ENCODE measurements at regions not wholly inside any gene's neighbourhood (a gene's known extent, or its start where the extent isn't known, plus 50 kb on each side); places are given as distances from the start of the nearest gene placed in this dataset.

DNA sequence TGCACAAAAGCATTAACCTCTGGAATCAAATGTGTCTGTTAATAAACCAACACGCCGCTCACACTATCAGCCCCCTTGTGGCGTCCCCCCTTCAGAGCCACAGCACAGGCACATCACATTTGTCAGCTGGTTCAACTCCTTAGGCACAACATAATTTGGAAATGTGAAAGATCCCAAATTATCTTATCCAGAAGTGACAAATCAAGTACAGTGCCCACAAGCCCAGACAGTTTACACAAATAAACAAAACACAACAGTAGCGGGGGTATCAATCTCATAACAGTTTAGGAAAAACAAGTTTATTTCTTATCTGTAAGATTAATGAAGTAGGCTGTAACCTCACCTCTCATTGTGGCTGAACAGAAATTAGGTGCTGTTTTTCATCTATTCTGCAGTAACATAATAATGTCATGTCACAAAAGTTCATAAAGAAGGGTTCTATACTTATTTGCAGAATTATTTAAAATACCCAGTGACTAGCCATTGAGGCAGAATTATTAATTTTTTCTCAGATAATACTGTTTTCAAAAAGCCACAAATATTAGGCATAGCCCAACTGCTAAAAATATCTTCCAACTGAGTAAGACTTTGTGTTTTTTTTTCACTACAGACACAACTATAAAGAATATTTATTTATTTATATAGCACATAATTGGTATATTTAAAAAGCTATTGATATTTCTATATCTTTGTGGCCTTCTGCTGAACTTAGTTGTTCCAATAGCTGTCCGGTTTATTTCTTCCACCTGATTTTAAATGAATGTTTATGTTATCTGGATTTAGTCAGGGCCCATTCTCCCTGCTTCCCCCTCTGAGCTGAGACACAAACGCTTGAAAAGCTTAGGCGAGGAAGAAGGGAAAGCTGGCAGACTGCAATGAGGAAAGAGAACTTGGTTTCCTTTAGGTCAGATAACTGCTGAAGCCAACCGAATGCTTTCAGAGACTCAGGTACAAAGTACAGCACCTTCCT, 214.7 kb downstream of the QDPR start:
- DNase-seq (ENCODE audit: low read depth in 3 of 3), result no peak

DNA sequence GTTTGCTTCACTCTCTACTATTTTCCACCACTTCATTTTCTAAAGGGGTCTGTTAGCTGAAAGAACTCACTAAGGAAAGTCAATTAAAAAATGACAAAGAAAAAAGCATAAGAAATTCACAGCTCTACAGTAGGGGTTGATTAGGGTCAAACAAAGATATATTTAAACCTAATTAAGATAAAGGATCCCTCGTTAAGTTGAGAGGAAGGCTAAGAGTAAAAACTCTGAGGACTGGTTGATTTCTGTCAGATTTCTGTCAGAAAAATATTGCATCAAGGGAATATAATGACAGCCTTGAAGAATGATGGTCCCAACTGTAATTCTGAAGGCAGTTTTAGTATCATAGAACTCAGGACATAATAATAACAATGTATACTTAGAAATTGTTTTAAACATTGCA, 218.0 kb downstream of the QDPR start:
- DNase-seq (ENCODE audit: low read depth in 3 of 3), result no peak

DNA sequence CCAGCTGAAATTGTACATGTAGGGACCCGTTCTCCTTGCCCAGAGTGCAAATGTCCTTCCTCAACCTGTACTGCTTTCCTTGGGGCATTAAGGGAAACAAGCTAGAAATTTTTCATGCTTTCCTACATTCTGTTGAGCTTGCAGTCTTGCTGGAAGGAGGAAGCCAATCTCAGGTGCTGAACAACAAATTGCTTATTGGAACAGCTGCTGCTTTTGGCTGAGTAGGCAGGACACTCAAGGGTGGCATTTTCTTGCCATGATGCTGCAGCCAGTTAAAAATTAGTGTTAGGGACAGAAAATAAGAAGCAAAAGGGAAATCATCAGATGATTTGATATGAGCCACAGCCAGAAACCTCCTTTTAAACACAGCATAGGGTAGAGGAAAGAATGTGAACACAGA, 223.7 kb downstream of the QDPR start:
- DNase-seq (ENCODE audit: low read depth in 3 of 3), result no peak

DNA sequence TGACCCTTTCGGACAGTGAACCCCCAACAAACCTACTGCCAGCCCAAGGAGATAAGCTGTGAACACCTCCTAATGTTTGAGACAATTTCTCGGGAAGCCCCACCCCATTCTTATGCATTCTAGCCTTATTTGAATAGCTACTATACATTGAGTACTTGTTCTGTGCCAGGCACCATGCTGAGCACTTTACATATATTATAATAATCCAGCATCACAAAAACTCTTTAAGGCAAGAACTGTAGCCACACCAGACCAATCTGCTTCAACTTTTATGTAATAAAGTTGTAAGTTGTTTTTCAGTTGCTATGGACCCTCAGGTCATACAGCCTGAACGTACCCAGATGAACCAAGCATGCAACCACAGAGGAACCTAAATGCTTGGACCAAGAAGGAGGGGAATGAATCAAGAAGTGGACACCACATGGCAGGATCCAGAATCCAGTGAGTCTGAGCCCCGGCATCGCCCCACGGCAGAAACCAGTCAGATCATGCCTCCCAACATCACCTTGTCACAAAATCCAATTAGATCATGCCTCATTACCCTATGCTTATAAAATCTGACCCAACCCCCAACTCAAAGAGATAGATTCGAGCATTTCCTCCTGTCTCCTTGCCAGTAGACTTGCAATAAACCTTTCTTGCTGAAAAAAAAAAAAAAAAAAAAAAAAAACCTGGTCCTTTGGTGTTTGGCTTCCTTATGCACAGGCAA, 225.0 kb downstream of the QDPR start:
- no peak for DNase-seq (ENCODE audit: low read depth in 3 of 3)

DNA sequence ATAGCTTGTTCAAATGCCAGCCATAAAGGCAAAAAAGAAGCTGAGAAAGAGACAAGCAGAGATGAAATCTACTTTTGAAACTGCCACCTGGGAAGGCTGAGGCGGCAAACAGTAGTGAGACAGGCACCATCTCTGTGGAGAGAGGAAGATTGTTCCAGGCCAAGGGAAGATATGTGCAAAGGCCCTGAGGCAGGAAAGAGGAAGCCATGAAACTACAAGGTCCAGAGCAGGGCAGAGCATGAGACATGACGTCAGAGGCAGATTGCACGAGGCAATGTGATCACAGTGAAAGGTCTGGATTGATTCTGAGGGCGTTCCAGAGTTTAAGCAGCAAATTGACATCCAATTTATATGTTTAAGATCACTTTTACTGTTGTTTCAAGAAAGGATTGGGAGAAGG, 226.1 kb downstream of the QDPR start:
- DNase-seq (ENCODE audit: low read depth in 3 of 3), result no peak

DNA sequence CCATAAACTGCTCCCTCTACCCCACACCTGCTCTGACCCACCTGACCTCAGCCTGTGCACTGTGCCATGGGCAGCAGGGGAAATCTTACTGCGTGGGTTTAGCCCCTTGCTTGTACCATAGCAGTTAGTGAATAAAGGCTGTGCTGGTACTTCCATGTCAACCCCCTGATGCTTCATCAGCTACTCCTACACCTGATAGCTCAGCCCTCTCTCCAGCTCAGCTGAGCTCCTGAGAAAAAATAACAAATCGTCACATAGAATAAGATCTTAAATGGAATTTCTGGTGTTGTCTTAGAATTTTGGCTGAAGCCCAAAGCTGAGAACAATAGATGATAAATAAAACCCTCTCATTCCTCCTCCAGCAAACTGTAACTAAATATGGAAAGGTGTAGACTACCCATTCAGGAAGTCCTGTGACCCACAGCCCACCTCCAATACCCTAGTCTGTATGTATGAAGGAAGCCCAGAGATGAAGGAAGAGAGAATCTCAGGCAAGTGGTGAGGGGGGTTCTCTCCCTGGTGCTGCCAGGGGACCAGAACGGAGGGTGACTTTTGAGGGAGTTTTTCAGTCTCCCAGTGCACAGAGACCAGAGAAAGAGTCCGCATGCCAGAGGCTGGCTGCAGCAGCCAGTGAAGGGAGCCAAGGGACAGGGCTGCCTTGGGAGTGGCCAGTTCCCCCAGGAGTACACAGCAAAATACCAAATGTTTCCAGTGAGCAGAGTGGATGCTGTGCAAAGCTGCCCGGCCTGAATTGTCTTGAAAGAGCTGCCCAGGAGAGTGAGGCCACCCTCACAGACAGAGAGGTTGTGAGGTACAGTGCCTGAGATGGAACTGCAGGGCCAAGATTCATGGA, 227.3 kb downstream of the QDPR start:
- DNase-seq (ENCODE audit: low read depth in 3 of 3), result no peak

DNA sequence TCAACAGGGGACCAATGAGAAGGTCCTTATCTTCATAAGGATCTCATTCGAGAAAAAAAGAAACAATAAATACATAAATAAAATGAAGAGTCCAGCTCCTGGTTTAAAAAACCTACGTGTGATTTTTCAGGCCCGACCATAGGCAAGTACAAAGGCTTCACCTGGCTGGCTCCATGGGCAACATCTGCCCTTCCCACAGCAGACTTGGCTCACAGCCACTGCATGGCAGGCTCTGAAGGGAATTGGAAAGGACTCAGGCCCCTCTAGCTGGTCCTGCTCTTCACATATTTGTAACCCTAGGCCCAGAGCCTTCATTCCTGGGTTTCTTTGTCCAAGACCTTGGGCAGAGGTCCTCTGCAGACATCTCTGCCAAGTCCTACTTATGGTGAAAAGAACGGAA, 228.1 kb downstream of the QDPR start:
- no peak for DNase-seq (ENCODE audit: low read depth in 3 of 3)

DNA sequence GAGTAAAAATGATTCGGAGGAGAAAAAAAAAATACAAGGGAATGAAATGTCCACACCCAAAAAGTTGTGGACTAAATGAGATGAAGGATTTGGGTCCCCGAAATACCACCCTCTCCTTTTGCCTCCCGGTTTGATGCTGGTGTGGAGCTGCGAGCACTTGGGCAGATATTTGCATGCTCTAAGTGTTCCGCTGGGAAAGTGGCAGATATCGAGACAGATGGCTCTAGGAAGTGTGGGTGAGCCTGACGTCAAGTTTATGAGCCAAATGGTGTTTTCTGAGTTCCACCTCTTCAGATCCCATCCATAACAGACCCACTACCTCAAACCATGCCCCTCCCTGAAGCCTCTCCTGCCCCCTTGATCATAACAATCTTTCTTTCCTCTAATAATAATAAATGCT, 228.6 kb downstream of the QDPR start:
- DNase-seq (ENCODE audit: low read depth in 3 of 3), result no peak

DNA sequence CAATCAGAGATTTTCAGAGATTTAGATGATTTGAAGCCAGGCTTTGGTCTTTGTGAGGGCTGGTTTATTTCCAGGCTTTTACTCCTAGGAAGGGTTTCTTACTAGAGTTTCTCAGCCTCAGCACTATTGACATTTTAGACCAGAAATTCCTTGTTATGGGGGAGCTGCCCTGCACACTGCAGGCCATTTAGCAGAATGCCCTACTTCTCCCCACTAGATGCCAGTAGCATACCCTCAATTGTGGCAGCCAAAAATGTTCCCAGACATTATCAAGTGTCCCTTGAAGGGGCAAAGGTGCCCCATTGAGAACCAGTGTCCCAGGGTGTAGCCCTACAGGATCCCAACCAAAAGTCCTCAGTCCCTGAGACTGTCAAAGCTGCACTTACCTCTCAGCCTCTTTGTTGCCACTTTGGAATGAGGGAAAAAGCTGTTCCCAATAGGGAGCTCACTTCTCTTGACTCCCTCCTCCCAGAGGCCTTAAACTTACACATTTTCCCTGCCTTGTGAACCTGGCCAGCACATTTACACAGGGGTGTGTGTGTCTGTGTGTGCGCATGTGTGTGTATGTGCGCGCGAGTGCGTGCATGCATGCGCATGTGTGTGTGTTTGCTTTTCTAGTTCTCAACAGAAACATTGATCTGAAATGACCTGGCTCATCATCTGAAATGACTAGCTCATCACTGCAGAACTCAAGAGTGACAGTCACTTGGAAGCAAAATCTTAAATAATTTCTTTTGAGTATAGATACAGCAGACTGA, 231.4 kb downstream of the QDPR start:
- no peak for DNase-seq (ENCODE audit: low read depth in 3 of 3)

DNA sequence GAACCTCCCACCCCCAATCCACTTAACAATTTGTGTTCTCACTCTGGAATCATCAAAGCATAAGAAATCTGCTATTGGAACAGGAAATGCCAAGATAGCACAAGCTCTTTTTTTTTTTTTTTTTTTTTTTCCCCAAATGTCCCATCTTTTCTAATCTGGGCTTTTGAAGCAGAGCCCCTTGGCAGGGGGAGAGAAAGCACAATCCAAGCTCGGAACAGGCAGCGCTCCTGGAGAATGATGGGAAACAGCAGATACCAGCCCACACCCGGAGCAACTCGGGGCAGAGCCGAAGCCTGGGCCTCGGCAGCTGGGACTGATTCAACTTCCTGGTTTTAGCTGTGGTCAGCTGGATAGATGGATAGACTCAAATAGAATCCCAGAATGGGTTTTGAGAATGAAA, 235.1 kb downstream of the QDPR start:
- no peak for DNase-seq (ENCODE audit: low read depth in 3 of 3)

DNA sequence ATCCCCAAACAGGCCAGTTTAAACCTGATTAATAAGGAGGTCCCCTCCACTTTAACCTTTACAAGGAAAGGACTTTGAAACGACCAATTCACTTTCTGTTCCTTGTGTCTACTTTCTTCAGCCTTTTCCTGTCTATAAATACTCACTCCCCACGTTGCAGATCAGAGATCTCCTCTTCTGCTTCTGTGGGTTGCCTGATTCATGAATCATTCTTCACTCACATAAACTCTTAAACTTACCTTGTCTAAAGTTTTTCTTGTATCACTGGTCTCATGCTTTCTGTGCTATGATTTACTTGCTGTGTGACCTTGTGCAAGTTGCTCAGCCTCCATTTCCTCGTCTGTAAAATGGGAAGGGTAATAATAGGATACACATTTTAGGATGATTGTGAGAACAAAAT, 236.1 kb downstream of the QDPR start:
- DNase-seq (ENCODE audit: low read depth in 3 of 3), result no peak

DNA sequence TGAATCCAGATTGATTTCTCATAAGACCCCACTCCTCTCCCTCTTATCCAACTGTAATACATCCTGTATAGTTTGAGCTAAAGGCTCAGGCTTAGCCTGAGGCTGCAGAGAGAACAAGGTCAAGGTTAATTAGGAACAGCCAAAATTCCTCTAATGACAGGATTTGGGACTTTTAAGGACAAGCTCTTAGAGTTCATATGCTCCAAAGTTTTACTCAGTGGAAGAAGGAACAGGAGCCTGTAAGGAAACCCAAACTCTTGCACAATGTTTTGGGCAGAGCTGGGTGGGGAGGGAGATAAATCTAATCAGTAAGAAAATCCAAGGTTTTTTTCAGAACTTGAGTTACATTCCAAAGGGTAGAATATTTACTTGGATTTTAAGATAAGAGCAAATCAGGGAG, 238.8 kb downstream of the QDPR start:
- no peak for DNase-seq (ENCODE audit: low read depth in 3 of 3)

DNA sequence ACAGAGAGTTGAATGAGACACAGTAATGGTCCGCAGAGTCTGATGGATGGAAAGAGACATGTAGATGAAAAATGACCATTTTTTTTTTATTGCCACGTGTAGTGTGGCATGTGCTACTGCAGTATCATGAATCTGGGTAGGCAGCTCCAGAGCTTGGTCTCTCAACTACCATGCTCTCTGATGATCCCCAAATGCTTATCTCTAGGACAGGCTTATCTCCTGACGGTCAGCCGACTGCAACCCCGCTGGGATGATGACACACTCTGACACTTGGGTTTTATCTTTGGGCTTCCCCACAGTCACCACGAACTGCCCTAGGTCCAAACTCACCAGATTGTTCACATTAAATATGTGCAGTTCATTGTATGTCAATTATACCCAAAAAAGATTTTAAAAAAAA, 239.7 kb downstream of the QDPR start:
- no peak for DNase-seq (ENCODE audit: low read depth in 3 of 3)

DNA sequence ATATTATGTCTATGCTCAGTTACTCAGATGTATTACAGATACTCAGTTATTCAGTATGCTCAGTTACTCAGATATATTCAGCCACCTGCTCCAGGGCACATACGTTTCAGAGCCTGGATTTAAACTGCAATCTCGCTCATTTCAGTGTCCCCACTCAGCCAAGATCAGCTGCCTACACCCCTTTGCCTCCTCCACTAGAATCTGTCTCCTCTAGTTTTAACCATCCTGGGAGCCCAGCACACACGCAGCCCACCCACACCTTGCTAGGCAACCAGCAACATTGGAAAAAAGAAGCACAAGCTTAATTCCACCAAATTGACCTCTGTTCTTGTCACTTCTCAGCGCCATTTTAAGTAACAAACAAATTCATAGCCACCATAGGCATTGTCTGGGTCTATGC, 246.2 kb downstream of the QDPR start:
- DNase-seq (ENCODE audit: low read depth in 3 of 3), result no peak

DNA sequence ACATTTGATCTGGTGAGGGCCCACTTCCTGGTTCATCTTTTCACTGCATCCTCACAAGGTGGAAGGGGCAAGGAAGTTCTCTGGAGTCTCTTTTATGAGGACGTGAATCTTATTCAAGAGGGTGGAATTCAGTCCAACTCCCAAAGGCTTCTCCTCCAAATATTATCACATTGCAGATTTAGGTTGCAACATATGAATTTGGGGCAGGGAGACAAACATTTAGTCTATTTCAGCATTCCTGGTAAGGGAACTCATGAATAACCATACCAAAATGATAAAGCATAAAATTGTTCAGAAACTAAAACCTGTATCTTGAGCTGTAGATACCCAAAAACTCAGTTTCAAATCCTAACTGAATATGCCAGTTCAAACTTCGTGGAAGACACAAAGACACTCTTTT, 246.8 kb downstream of the QDPR start:
- no peak for DNase-seq (ENCODE audit: low read depth in 3 of 3)

DNA sequence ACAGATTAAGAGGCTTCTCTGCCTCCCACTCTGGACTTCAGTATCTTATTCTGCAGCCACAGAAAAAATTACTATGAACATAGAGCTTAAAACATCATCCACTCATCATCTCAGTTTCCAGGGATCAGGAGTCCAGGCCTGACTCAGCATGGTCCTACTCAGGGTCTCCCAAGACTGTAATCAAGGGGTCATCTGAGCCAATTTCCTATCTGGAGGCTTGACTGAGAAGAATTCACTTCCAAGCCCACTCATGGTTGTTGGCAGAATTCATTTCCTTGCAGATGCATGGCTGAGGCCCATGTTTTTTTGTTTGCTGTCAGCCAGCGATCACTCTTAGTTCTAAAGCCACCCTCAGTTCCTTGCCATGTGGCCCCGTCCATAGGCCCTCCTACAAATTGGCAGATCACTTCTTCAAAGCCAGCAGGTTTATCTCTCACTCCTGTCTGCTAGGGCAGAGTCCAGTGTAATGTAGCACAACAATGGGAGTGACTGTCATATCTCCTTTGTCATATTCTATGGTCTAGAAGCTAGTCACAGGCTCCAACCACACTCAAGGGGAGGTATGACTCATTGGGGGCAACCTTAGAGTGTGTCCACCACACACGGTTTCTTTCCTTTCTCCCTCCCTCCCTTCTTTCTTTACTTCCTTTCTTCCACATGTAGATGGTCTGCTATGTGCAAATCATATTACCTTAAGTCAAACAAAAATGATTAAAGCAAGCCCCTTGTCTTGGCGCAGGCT, 251.6 kb downstream of the QDPR start:
- DNase-seq (ENCODE audit: low read depth in 3 of 3), result no peak

DNA sequence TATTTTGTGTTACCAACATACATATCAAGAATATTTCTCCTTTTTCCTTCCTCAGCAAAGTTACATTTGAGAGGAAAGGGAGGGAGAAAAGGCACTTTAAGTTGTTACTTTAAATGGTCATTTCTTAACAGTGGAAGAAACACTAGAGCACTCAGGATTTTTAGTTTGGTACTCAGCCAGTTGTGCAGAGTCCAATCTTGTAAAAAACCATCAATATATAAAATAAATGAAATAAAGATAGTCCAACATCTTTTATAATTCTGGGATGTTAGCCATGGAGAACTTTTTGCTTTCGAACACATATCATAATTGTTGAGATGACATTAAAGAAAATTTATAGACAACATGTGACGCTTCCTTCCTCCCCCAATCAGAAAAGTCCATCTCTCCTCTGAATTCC, 253.8 kb downstream of the QDPR start:
- DNase-seq (ENCODE audit: low read depth in 3 of 3), result no peak

DNA sequence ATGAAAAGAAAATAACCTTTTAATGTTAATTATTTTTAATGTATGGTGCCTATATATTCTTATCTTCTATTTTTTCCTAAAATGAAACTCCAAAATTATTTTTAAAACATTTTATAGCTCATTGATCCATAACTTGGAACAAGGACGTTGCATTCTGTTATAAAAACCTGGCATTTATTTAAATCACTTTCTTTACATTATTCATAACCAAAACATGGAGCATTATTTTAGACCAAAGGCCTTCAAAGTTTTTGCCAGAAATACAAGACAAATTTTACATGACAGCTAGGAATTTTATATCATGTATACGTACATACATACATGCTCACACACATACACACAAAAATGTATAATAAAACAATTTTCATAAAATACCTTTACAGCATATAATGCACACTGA, 259.8 kb downstream of the QDPR start:
- no peak for DNase-seq (ENCODE audit: low read depth in 3 of 3)

DNA sequence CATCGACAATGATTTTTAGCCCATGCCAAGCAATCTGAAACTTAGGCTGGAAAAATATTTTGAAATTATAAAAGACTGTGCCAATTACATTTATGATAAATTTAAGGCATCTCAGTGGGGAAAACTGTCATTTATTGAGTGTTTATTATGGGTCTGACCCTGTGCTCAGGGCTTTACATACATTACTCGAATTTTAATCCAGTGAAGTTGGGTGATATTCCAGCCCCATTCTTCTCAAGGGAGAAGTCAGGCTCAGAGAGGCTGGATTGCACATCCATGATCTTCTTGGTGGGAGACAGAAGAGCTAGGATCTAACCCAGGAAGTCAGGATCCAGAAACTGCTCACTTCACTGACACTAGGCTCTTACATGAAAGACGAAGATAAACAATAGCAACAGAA, 260.8 kb downstream of the QDPR start:
- no peak for DNase-seq (ENCODE audit: low read depth in 3 of 3)

DNA sequence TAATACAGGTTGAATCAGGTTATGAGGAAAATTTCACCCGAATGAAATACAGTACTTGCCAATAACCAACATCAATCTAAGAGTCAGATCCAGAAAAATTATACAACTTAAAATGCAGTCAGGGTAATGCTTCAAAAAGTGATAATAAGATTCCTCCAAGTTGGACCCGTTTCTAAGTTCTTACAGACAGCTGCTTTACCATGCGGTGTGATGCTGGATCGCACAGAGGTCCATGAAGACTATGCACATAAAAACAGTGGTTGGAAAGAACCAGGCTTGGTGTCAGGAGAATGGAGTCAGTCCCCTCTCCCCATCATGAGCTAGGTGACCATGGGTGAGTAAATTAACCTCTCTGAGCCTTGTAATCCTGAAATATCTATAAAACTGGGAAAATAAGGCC, 261.3 kb downstream of the QDPR start:
- DNase-seq (ENCODE audit: low read depth in 3 of 3), result no peak

DNA sequence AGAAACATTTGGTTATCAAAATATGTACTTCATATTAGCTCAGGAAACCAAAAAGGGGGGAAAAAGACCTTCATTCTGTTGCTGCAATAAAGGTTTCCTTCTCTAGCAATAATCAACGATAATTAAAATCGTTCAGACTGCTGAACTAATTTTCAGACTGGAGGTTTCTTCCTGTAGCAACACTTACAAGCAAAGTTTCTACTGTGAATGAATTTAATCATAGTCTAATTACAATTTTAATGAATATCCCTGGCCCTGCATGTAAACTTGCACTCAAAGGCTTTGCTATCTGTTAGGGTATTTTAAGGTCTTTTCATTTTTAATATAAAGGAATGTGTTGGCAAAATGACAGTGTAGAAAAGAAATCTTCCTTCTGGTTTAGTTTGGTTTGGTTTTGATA, 265.2 kb downstream of the QDPR start:
- DNase-seq (ENCODE audit: low read depth in 3 of 3), result no peak
